T-helper 1 cell treated with Interleukin-12 subunit alpha and Interleukin-12 subunit beta and Interleukin-4 antibody, amounts not matched to agents 30 ng/mL and 1 ng/mL, for 36 hours (primary cell): ENCODE measurements at regions not wholly inside any gene's neighbourhood (a gene's known extent, or its start where the extent isn't known, plus 50 kb on each side); places are given as distances from the start of the nearest gene placed in this dataset.

Experiments
- intact Hi-C: fragments of 100-400 bp; cut with micrococcal nuclease; formaldehyde crosslinking; loops from one replicate; pipeline ENCODE4 v1.15.1; 2024

DNA sequence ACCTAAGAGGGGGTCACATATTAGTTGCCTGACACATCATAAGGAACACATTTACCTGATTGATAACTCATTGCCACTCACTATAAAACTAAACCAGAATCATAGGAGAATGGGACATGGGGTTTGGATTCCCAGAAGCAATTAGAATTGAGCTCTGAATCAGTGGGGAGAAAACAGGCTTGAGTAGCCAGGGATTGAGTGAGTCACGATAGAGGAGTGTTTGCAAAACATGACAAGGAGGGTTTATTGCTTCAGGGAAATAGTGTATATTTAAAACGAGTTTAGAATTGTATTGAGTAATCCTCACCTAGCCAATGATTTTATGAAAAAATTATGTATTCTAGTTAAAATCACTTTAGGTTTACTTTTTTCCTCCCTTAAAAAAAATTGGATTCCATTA, 101.1 kb upstream of the THRB start:
- intact Hi-C loops: no loop called here

DNA sequence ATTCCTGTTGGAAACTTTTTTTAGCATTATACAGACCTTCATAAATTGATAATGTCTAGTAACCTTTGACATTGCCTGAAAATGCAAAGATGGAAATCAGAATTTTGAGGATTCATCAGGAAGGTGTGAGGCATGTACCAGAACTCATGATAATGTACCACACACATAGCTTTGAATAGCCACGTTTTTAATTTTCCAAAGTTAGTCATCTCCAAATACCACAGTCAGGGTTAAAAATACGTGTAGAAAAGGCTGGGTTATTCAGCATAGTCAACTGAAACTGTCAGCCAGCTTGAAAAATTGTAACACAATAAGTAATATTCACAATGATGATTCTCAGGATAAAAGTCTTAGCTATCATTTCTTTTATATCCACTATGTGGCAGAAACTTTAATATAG, 102.0 kb upstream of the THRB start:
- intact Hi-C loops: no loop called here

DNA sequence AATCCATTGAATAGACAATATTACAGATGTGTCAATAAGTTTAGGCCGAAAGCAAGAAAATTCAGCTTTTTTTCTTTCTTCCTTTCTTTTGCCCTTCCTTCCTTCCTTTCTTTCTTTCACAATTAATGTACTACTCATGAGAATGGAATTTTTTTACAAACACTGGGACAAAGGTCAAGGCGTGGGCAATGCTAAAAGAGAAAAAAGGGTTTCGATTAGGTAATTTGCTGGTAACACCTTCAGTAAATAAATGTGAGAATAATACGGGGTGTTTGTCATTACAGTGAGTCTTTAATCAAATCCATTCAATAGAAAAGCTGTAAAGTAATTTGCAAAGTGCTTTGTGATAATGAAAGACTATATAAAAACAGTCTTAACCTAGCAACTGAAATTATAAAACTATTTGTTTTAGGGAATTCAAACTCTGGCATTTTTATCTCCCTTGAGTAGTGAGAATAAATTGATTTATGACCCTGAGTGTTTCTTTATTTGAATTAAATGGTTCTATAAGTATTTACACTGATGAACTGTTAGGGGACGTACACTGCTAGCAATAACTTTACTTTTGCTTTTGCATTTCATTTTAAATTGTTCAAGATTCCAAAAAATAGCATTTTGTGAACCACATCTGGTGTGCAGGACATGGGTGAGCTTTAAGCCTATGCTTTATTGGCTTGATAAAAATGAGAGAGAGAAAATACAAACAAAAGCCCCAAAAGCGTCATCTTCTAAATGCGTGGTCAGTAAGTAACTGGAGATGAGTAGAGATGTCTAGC, 104.2 kb upstream of the THRB start:
- intact Hi-C loops: no loop called here

DNA sequence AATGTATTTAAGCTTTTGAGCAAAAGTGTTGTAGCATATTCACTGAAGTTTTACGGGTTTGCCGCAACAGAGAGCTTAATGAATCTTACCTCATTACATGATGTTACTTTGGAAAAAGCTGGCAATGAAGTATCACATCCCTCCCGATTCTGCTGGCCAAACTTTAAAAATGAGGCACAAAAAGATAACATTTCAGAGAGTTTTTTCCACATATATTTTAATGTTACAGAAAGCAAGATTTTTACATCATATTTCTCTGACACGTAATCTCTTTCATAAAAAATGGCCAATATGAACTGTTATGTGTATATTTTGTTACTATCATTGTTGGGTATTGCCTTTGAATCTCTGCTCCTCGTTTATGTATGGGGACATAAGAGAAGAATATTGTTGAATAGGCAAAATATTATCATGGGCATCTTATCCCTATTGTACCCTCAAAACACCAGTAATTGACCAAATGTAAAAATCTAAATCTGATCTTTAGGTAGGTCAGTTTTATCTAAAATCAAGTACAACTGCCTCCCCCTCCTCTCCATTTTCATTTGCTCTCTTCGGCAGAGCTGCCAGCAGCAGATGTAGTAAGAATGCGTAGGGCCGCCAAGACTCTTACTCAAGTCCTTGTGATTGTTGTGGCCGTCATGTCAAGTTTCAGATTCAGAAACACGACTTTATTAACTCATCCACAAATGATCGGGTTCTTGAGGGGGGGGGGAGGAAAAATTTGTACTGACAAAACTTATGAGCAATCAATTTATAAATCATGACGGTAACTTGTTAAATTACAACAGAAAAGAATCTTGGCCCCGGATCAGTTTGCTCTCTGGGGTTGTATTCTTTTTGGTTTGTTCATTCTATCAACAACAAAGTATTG, 106.7 kb upstream of the THRB start:
- intact Hi-C loops: no loop called here

DNA sequence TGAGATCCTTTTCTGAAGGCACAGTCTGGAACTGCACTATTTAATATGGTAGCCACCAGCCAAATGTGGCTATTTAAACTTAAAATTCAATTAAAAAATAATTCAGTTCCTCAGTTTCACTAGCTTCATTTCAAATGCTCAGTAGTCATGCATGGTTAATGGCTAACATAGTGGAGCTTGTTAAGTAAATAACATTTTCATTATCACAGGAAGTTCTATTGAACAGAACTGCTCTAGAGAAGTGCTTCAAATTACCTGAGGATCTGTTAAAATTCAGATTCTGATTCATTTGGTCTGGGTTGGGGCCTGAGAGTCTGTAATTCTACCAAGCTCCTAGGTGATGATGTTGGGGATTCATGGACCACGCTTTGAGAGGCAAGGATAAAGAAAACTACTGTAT, 109.6 kb upstream of the THRB start:
- intact Hi-C loops: no loop called here

DNA sequence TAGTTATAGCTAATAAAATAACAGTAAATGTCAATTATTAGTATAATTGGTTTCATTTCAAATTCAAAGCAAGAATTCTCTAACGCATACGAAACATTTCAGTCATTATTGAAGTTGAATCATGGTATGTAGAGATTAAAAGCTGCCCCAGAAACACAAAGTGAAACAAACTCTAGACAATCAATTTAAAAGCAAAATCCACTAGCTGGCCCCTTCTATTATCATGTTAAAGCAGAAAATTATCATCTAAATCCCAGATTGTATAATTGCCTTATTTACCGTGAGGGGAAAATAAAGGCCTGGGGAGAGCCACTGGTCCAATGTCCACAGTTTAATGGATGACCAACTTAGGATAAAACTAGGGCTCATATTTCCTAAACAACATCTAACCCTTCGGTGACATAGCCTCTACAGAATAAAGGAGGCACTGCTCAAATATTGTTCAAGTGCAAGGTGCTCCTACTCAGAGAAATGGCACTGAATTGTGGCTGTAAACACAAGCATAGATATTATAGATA, 110.9 kb upstream of the THRB start:
- intact Hi-C loops: no loop called here

DNA sequence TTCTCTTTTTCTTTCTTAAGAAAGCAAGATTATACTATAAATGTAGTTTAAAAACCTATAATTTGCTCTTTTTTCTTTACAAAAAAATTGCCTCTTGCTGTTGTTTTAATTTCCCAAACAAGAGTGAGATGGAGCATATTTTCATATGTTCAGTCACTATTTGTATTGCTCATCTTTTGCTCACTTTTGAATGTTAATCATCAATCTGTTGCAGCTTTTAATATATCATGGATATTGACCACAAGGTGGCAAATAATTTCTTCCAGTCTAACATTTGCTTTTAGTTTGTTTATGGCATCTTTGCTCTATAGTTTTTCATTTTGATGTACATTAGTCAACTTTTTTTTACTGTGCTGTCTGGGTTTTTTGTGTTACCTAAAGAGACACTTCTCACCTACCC, 112.6 kb upstream of the THRB start:
- intact Hi-C loops: no loop called here

DNA sequence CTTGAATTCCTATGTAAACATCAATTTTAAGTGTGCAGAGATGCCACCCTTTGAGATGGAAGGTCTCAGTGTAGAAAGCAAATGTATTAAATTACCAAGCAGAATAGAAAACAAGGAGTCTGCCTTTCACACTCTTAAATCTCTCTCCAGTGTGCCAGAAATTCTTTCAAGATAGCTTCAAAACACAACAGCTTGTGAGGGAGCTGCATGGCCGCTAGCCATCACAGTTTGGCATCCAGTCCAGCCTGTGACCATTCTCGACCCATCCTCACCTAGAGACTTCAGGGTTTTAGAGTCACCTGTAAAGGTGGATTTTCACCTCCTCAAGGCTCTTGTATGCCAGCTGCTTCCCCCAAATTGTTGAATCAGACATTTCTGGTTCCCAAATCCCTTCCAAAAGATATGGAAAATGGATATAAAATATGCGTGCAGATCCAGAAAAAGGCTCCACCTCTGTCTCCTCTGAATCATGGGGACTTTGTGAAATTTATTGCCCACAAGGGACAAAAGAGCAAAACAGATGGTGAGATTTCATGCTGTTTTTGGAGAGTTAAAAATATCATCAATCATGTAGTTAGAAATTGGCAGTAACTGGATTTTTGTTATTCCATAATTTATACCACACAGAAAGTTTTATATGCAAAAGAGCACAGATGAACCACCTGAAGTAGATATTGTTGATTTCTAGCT, 114.2 kb upstream of the THRB start:
- intact Hi-C loops: no loop called here

DNA sequence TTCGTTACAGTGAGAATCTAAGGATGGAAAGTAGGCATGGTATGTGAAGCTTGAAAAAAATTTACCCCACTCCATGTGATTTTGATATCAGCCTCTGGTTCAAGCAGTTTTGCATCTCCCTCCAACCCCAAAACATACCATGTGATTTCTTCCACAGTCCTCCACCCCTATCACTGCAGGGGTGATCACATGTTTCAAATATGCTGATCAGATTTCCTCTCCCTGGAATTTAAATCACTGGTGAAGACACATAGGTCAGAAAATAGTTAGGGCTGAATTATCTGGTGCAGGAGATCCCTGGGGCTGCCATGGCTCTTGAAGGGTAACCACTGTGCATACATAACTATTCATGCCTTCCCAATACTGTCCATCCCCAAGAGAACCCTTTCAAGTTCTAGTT, 119.7 kb upstream of the THRB start:
- intact Hi-C loops: no loop called here

DNA sequence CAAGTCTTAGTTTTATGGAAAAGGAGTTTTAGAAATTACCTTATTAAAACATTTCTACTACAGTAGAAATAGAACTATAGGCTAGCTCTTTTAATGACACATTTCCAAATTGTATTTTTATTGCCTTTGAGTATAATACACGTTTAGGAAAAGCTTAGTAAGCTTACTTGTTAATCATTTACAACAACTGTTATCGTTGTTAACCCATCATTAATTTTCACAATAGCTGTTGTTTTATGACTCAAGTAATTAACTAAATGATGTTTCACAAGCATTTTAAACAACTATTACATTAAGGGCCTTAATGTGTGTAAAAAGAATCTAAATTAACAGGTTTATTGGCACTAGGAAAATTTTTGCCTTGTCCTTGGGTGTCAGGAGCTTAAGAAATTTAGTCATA, 120.5 kb upstream of the THRB start:
- intact Hi-C loops: no loop called here

DNA sequence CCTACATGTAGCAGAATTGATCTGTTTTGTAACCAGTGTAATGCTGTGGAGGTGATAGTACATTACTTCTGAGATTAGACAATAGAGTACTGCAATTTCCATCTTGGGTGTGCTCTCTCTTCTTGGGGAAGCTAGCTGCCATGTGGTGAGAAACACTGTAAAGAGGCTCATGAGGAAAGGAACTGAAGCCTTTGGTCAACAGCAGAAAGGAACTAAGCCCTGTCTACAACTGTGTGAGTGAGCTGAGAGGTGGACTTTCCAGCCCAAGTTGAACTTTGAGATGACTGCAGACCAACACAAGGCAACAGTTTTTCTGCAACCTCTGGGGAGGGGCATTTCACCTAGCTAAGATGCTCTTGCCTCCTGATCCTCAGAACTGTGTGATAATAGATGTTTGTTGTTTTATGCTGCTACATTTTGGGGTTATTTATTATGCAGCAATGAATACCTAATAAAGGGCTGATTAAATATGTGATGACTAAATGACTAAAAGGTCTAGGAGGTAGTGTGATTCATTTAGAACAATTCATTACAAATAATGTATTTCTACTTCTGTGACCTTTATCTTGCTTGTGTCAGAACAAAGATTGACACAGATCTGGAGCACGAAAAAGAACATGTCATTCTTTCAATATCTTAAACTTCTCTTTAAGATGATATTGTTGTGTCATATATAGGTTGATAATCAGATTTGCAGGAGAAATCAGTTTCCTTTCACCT, 121.6 kb upstream of the THRB start:
- intact Hi-C loops: no loop called here

DNA sequence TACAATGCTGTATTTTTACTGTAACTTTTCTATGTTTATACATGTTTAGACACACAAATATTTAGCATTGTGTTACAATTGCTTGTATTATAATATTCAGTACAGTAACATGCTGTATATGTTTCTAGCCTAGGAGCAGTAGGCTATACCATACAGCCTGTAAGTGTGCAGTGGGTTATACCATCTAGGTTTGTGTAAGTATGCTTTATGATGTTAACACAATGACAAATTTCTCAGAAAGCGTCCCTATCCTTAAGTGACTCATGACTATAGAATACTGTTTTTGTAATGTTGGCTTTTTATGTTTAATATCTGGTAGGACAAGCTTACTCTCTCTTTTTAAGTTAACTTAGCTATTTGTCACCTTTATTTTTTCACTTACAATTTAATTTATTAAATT, 127.5 kb upstream of the THRB start:
- intact Hi-C loops: no loop called here

DNA sequence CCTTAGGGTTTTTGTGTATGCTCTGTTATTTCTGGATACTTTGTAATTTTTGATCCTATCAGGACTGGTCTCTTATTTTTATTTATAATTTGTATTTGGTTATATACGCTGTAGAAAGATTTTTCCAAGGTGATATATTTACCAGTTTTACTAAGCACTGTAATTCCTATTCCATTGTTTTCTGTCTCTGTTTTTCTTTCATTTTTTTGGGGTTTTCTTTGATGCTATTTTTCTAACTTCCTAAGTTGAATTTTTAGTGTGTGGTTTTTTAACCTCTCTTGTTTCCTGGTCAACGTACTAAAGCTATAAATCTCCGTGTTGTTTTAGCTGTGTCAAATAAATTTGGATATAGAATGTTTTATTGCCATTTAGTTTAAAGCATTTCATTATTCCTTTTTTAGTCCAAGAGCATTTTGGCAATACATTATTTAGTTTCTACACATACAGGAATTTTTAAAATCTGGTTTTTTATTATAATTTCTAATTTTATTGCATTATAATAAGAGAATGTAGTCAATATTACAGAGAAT, 128.1 kb upstream of the THRB start:
- intact Hi-C loops: no loop called here

DNA sequence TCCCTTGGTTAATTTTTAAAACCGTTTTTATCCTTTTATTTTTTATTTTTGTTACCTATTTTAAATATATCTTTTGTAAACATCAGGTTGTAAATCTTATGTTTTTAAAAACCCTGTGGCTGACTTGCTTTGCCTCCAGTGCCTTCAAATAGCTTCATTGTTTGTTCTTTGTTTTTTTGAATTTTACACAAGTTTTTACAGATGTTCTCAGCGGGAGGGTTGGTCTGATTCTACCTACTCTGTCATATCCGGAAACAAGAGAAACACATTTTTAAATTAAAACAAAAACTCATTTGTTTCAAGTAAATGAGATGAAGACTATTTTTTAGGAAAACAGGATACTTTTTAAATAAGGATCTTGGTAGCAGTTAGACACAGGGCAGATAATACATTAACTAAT, 129.0 kb upstream of the THRB start:
- intact Hi-C loops: no loop called here

DNA sequence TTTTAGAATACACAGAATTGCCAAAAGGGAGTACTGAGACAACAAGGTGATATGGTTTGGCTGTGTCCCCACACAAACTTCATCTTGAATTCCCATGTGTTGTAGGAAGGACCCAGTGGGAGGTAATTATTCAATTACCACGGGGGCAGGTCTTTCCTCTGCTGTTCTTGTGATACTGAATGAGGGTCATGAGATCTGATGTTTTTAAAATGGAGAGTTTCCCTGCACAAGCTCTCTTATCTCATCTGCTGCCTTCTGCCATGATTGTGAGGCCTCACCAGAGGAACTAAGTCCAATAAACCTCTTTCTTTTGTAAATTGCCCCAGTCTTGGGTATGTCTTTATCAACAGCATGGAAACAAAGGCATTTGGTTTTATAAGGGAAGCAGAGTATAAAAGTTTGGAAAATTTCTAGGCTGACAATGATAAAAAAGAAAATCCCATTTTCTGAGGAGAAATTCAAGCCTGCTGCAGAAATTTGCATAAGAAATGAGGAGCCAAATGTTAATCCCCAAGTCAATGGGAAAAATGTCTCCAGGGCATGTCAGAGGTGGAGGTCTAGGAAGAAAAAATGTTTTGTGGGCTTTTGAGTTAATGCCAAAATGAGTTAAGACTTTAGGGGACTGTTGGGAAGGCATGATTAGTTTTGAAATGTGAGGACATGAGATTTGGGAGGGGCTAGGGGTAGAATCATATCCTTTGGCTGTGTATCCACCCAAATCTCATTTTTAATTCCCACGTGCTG, 130.5 kb upstream of the THRB start:
- intact Hi-C loops: no loop called here

DNA sequence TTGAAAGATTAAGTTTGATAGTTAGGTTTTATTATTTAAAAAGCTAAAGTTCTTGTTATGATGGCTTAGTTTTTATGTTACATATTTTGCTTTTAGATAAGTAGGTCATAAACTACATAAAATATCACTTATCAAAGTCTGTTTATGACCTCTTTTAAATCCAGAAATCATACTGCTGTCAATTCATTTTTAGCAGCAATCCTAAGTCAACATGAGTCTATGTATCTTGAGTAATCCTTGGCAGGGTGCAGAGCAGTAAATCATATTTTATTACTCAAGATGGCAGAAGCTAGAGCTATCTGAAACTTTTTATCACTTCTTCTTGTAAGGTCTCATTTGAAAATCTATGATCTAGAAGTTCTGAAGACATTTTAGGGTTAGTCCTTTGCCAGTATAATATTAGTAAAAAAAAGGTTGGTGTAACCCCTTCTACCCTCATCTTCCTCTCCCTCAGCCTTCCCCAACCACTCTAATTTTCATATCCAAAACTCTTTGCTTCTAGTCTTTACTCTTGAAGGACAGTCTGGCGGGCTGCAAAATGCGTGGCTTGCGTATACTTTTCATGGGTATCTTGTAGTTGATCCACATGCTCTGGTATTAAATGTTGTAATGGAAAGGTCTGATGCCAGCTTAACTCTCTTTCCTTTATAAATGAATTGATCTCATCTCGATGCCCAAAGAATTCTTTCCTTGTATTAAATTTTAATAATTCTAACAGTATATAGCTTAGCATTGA, 134.0 kb upstream of the THRB start:
- intact Hi-C loops: no loop called here

DNA sequence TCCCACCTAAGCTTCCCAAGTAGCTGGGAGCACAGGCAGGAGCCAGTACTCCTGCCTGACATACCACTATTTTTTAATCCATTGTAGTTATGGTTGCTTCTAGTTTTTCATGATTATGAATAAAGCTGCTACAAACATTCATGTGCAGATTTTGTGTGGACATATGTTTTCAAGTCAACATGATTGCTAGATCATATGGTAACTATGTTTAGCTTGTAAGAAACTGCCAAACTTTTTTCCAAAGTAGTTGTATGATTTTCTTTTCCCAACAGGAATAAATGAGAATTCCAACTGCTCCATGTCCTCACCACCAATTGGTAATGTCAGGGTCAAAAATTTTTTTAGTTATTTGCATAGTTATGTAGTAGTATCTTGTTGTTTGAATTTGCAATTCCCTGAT, 136.8 kb upstream of the THRB start:
- intact Hi-C loops: no loop called here

DNA sequence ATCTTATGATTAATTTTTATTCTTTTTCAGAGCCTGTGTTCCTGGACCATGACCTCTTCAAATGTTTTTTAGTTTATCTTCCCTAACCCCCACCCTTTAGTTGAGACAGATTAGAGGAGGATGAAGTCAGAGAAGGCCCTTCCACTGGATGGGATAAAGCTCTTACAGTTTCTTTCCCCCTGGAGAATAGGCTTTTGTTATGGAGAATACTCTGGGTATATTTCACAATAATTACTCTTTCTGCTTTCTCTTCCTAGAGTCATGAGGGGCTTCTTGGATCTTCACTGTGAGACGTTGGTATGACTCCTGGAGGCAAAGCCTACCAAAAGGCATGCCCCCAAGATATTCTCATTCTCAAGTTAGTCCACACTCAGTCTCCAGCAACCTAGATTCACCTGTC, 144.4 kb upstream of the THRB start:
- intact Hi-C loops: no loop called here

DNA sequence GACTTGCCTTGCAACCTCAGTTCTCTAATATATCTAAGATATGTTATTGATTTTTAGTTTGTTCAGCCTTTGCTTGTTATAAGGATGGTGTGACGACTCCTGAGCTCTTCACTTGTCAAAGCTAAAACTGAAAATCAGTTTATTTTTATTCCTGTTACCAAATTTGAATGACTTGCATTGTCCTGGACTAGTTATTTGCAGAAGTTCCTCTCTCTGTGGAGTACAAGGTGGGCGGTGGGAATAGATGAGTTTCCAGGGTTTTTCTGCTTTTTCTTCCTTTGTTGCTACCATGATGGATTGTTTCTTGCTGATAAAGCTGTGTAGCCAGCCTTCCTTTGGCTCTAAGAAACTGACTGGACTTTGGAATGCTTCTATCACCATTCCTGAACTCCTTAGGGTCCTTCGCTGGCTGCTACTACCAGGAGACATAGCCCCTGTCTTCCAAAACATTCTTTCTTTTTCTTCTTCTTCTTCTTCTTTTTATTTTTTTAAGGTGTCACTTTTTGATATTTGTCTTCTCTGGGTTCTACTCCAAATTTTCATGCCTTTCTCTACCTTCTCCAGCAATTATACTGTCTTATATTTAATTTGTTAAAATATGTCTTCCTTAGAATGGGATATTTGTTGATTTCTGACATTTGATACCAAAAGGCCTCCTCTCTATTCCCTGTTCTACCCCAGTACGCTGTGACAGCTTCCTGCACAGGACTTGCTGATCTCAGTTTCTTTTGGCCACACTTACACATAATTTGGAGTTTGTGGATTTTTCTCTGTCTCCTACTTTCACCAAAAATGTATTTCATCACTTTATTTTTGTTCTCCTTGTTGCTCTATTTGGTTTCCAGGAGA, 145.1 kb upstream of the THRB start:
- intact Hi-C loops: no loop called here
